Activated CD4-positive, alpha-beta T cell treated with anti-CD3 and anti-CD28 coated beads, Interleukin-2, amount 10 ng/mL, durations not matched to agents 24 days and 14 days (primary cell): ENCODE measurements at regions not wholly inside any gene's neighbourhood (a gene's known extent, or its start where the extent isn't known, plus 50 kb on each side); places are given as distances from the start of the nearest gene placed in this dataset.

Experiments
- DNase-seq: peaks from one replicate; pipeline ENCODE4 v3.0.0; 2022
- H3K27ac Mint-ChIP-seq: one replicate; pipeline ENCODE4 v1.8.0; 2022; ENCODE audit warnings: mild to moderate bottlenecking, mixed read lengths
- H3K27me3 Mint-ChIP-seq: one replicate; pipeline ENCODE4 v1.8.0; 2022; ENCODE audit warnings: mixed read lengths
- H3K36me3 Mint-ChIP-seq: one replicate; pipeline ENCODE4 v1.8.0; 2022; ENCODE audit warnings: low read depth, mild to moderate bottlenecking, mixed read lengths
- H3K4me1 Mint-ChIP-seq: one replicate; pipeline ENCODE4 v1.8.0; 2021; ENCODE audit warnings: mixed read lengths
- H3K4me3 Mint-ChIP-seq: one replicate; pipeline ENCODE4 v1.8.0; 2022; ENCODE audit warnings: mild to moderate bottlenecking, moderate library complexity, mixed read lengths
- H3K9me3 Mint-ChIP-seq: one replicate; pipeline ENCODE4 v1.8.0; 2021; ENCODE audit warnings: mixed read lengths
- intact Hi-C: fragments of 100-400 bp; cut with micrococcal nuclease; formaldehyde crosslinking; loops from one replicate; pipeline ENCODE4 v1.15.1; 2023

GRCh38 chr16:74024953-74025352 lies 271.7 kb upstream of the PSMD7 start:
- no peaks in the 10 kb centered on the region for H3K36me3 Mint-ChIP-seq
- H3K4me3 Mint-ChIP-seq = no peak overlapping the region
- peaks cover 5% of the 10 kb centered on the region for H3K27me3 Mint-ChIP-seq
- H3K9me3 Mint-ChIP-seq = no peaks in the 10 kb centered on the region
- H3K27ac Mint-ChIP-seq = no peak overlapping the region
- DNase-seq = no peak
- H3K4me1 Mint-ChIP-seq = no peaks in the 10 kb centered on the region
- intact Hi-C loops = no loop called here

GRCh38 chr16:74020095-74020670 lies 276.4 kb upstream of the PSMD7 start:
- H3K9me3 Mint-ChIP-seq = no peaks in the 10 kb centered on the region
- no peak overlapping the region for H3K4me3 Mint-ChIP-seq
- no peaks in the 10 kb centered on the region for H3K36me3 Mint-ChIP-seq

GRCh38 chr16:74019612-74020011 lies 277.0 kb upstream of the PSMD7 start:
- H3K36me3 Mint-ChIP-seq = no peaks in the 10 kb centered on the region
- no peaks in the 10 kb centered on the region for H3K4me1 Mint-ChIP-seq
- intact Hi-C loops = no loop called here
- no peak overlapping the region for H3K4me3 Mint-ChIP-seq
- no peaks in the 10 kb centered on the region for H3K9me3 Mint-ChIP-seq
- DNase-seq = no peak
- H3K27me3 Mint-ChIP-seq = no peaks in the 10 kb centered on the region
- H3K27ac Mint-ChIP-seq = no peak overlapping the region

More at GRCh38 chr16:74020095-74020670, 276.4 kb upstream of the PSMD7 start:
- Mint-ChIP-seq H3K27me3 (no peaks in the 10 kb centered on the region), H3K4me1 (no peaks in the 10 kb centered on the region), H3K27ac (no peak overlapping the region)
- DNase-seq = no peak
- intact Hi-C loops = no loop called here

- H3K4me3 Mint-ChIP-seq = no peak overlapping the region
- no peaks in the 10 kb centered on the region for H3K27me3 Mint-ChIP-seq
- intact Hi-C loops = no loop called here
- no peak for DNase-seq
- no peak overlapping the region for H3K27ac Mint-ChIP-seq
- no peaks in the 10 kb centered on the region for H3K9me3 Mint-ChIP-seq
- H3K36me3 Mint-ChIP-seq = no peaks in the 10 kb centered on the region
- H3K4me1 Mint-ChIP-seq = no peaks in the 10 kb centered on the region
Observed at GRCh38 chr16:74015953-74016352, 280.7 kb upstream of the PSMD7 start.

- DNase-seq = no peak
- Mint-ChIP-seq H3K27ac (no peak overlapping the region), H3K4me1 (no peaks in the 10 kb centered on the region), H3K36me3 (no peaks in the 10 kb centered on the region), H3K27me3 (no peaks in the 10 kb centered on the region), H3K4me3 (no peak overlapping the region), H3K9me3 (no peaks in the 10 kb centered on the region)
- intact Hi-C loops = no loop called here
Observed at GRCh38 chr16:73998707-73999106, 297.9 kb upstream of the PSMD7 start.

GRCh38 chr16:73997971-73998370 lies 298.6 kb upstream of the PSMD7 start:
- Mint-ChIP-seq H3K36me3 (no peaks in the 10 kb centered on the region), H3K4me1 (no peaks in the 10 kb centered on the region), H3K27ac (no peak overlapping the region), H3K27me3 (no peaks in the 10 kb centered on the region), H3K9me3 (no peaks in the 10 kb centered on the region), H3K4me3 (no peak overlapping the region)
- intact Hi-C loops = no loop called here
- DNase-seq = no peak

- H3K4me1 Mint-ChIP-seq = no peaks in the 10 kb centered on the region
- no peak for DNase-seq
- intact Hi-C loops = no loop called here
- no peaks in the 10 kb centered on the region for H3K36me3 Mint-ChIP-seq
- H3K4me3 Mint-ChIP-seq = no peak overlapping the region
- H3K9me3 Mint-ChIP-seq = no peaks in the 10 kb centered on the region
- no peak overlapping the region for H3K27ac Mint-ChIP-seq
- H3K27me3 Mint-ChIP-seq = no peaks in the 10 kb centered on the region
Observed at GRCh38 chr16:73997340-73997711, 299.3 kb upstream of the PSMD7 start.

- intact Hi-C loops = no loop called here
- H3K4me1 Mint-ChIP-seq = no peaks in the 10 kb centered on the region
- H3K4me3 Mint-ChIP-seq = no peak overlapping the region
- DNase-seq = no peak
- H3K9me3 Mint-ChIP-seq = no peaks in the 10 kb centered on the region
- H3K27ac Mint-ChIP-seq = no peak overlapping the region
- no peaks in the 10 kb centered on the region for H3K36me3 Mint-ChIP-seq
- no peaks in the 10 kb centered on the region for H3K27me3 Mint-ChIP-seq
Observed at GRCh38 chr16:73996624-73997339, 299.8 kb upstream of the PSMD7 start.

- H3K36me3 Mint-ChIP-seq = no peaks in the 10 kb centered on the region
Observed at GRCh38 chr16:73993878-73994277, 302.7 kb upstream of the PSMD7 start.

GRCh38 chr16:73978407-73978784 lies 318.2 kb upstream of the PSMD7 start:
- Mint-ChIP-seq H3K9me3 (peaks cover 9% of the 10 kb centered on the region), H3K27ac (no peak overlapping the region), H3K36me3 (no peaks in the 10 kb centered on the region)

More at GRCh38 chr16:73993878-73994277, 302.7 kb upstream of the PSMD7 start:
- Mint-ChIP-seq H3K27ac (no peak overlapping the region), H3K9me3 (no peaks in the 10 kb centered on the region), H3K27me3 (no peaks in the 10 kb centered on the region), H3K4me1 (no peaks in the 10 kb centered on the region), H3K4me3 (no peak overlapping the region)
- intact Hi-C loops = no loop called here
- no peak for DNase-seq

GRCh38 chr16:73976644-73977043 lies 320.0 kb upstream of the PSMD7 start:
- no peak for DNase-seq
- Mint-ChIP-seq H3K4me1 (no peaks in the 10 kb centered on the region), H3K27ac (no peak overlapping the region), H3K27me3 (no peaks in the 10 kb centered on the region), H3K36me3 (no peaks in the 10 kb centered on the region), H3K9me3 (no peaks in the 10 kb centered on the region), H3K4me3 (no peak overlapping the region)
- intact Hi-C loops = no loop called here

More at GRCh38 chr16:73978407-73978784, 318.2 kb upstream of the PSMD7 start:
- Mint-ChIP-seq H3K27me3 (no peaks in the 10 kb centered on the region), H3K4me1 (no peaks in the 10 kb centered on the region), H3K4me3 (no peak overlapping the region)
- DNase-seq = no peak
- intact Hi-C loops = no loop called here

- no peaks in the 10 kb centered on the region for H3K36me3 Mint-ChIP-seq
- no peaks in the 10 kb centered on the region for H3K4me1 Mint-ChIP-seq
- intact Hi-C loops = no loop called here
- no peak overlapping the region for H3K27ac Mint-ChIP-seq
- no peaks in the 10 kb centered on the region for H3K9me3 Mint-ChIP-seq
- H3K27me3 Mint-ChIP-seq = no peaks in the 10 kb centered on the region
- DNase-seq = no peak
- no peak overlapping the region for H3K4me3 Mint-ChIP-seq
Observed at GRCh38 chr16:73973174-73973573, 323.4 kb upstream of the PSMD7 start.

- H3K9me3 Mint-ChIP-seq = no peaks in the 10 kb centered on the region
- H3K27me3 Mint-ChIP-seq = no peaks in the 10 kb centered on the region
- no peaks in the 10 kb centered on the region for H3K36me3 Mint-ChIP-seq
- no peak overlapping the region for H3K4me3 Mint-ChIP-seq
- no peaks in the 10 kb centered on the region for H3K4me1 Mint-ChIP-seq
- intact Hi-C loops = no loop called here
- no peak overlapping the region for H3K27ac Mint-ChIP-seq
- DNase-seq = no peak
Observed at GRCh38 chr16:73966851-73967250, 329.8 kb upstream of the PSMD7 start.

- Mint-ChIP-seq H3K4me1 (no peaks in the 10 kb centered on the region), H3K27ac (no peak overlapping the region), H3K27me3 (no peaks in the 10 kb centered on the region), H3K9me3 (no peaks in the 10 kb centered on the region), H3K36me3 (no peaks in the 10 kb centered on the region), H3K4me3 (no peak overlapping the region)
- intact Hi-C loops = no loop called here
- no peak for DNase-seq
Observed at GRCh38 chr16:73965591-73965990, 331.0 kb upstream of the PSMD7 start.
